SU-DHL-6 (cell line): ENCODE measurements at regions not wholly inside any gene's neighbourhood (a gene's known extent, or its start where the extent isn't known, plus 50 kb on each side); places are given as distances from the start of the nearest gene placed in this dataset.

Source experiments
- H2AFZ ChIP-seq: fragments of 200-600 bp; sonication (generic); 2 replicates; pipeline ENCODE4 v1.6.1; 2014; ENCODE audit warnings: low read depth, mild to moderate bottlenecking, moderate library complexity, mixed read lengths, antibody characterized with exemption, low read length; ENCODE audit not compliant: severe bottlenecking
- H3F3A ChIP-seq: fragments of 200-600 bp; shearing (Covaris generic); 2 replicates; pipeline ENCODE4 v1.6.0; 2016; ENCODE audit warnings: antibody characterized with exemption, mild to moderate bottlenecking; ENCODE audit not compliant: insufficient read depth
- H3K27ac ChIP-seq: fragments of 200-600 bp; sonication (generic); 2 replicates; pipeline ENCODE4 v1.5.1; 2016; ENCODE audit warnings: low read depth, mild to moderate bottlenecking, low read length, moderate library complexity, mixed read lengths
- H3K27me3 ChIP-seq: fragments of 200-600 bp; sonication (generic), shearing (Covaris generic); 2 replicates; pipeline ENCODE4 v1.6.0; 2014; ENCODE audit warnings: mild to moderate bottlenecking, low read length
- H3K36me3 ChIP-seq: fragments of 200-600 bp; sonication (generic); 2 replicates; pipeline ENCODE4 v1.6.1; 2014; ENCODE audit warnings: mild to moderate bottlenecking, low read length, mixed read lengths
- H3K4me2 ChIP-seq: fragments of 300-600, 200-600 bp; shearing (Covaris generic), sonication (generic); 2 replicates; pipeline ENCODE4 v1.6.0; 2014; ENCODE audit warnings: low read length, low read depth, mild to moderate bottlenecking; ENCODE audit not compliant: poor library complexity, severe bottlenecking
- H3K4me3 ChIP-seq: fragments of 200-600 bp; sonication (generic); 2 replicates; pipeline ENCODE4 v1.5.1; 2014; ENCODE audit warnings: antibody characterized with exemption, low read length, mild to moderate bottlenecking, mixed read lengths; ENCODE audit not compliant: insufficient read depth, poor library complexity, severe bottlenecking
- H3K79me2 ChIP-seq: fragments of 200-600 bp; sonication (generic); 2 replicates; pipeline ENCODE4 v1.6.1; 2014; ENCODE audit warnings: mild to moderate bottlenecking, low read length, moderate library complexity; ENCODE audit not compliant: insufficient read depth
- H3K9ac ChIP-seq: fragments of 200-600 bp; sonication (generic); 2 replicates; pipeline ENCODE4 v1.7.0; 2014; ENCODE audit warnings: mild to moderate bottlenecking, low read length
- H3K9me2 ChIP-seq: fragments of 200-600 bp; sonication (generic); replicated peaks from 2 replicates; pipeline ENCODE4 v1.6.1; 2014; ENCODE audit warnings: low read length; ENCODE audit not compliant: insufficient read depth
- H3K9me3 ChIP-seq: fragments of 200-600 bp; sonication (generic); 2 replicates; pipeline ENCODE4 v1.6.1; 2014; ENCODE audit warnings: low read length, mixed read lengths; ENCODE audit not compliant: insufficient read depth
- H4K20me1 ChIP-seq: fragments of 200-600 bp; sonication (generic); 2 replicates; pipeline ENCODE4 v1.6.1; 2014; ENCODE audit warnings: low read depth, mild to moderate bottlenecking, antibody characterized with exemption, low read length, moderate library complexity, mixed read lengths
- CTCF ChIP-seq: fragments of 200-600 bp; sonication (generic); IDR thresholded peaks from one replicate; pipeline ENCODE4 v1.5.1; 2017; ENCODE audit warnings: antibody characterized with exemption, mild to moderate bottlenecking, low read length, moderate library complexity; ENCODE audit not compliant: insufficient read depth, poor library complexity, severe bottlenecking
- EZH2phosphoT487 ChIP-seq: fragments of 200-600 bp; sonication (generic), shearing (Covaris generic); conservative IDR thresholded peaks from 2 replicates; pipeline ENCODE4 v1.6.1; 2018; ENCODE audit warnings: mild to moderate bottlenecking, antibody characterized with exemption, low read length, moderate library complexity, mixed read lengths

DNA sequence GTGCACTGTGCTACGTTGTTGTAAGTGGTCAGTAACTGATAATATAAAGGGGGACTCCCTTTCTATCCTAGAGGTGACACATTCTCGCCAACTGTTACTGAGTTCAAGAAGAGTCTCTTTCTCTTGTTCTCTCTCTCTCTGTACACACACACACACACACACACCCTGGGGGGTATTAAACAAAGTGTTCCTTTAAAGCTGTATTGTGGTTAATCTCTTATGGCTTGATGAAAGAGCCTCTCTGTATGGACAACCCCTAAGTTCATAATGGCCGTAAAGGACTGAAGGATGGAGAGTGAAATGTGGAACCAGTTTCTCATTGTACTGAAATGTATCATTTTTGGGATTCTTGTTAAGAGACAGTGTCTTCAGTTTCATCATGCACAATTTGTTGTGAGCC lies 145.2 kb upstream of the BMPER start:
- H4K20me1 ChIP-seq, result no peaks in the 10 kb centered on the region
- H3K4me3 ChIP-seq, result no peak overlapping the region
- no peaks in the 10 kb centered on the region for H3K27me3 ChIP-seq
- no peak overlapping the region for H3K9ac ChIP-seq
- no peak overlapping the region for H3K27ac ChIP-seq
- no peak for TF ChIP-seq EZH2phosphoT487
- no peak for TF ChIP-seq CTCF
- H3K9me3 ChIP-seq, result no peaks in the 10 kb centered on the region
- H3K9me2 ChIP-seq, result no peaks in the 10 kb centered on the region
- no peaks in the 10 kb centered on the region for H3K36me3 ChIP-seq
- no peak overlapping the region for H3K4me2 ChIP-seq
- no peak overlapping the region for H2AFZ ChIP-seq
- no peaks in the 10 kb centered on the region for H3F3A ChIP-seq
- no peaks in the 10 kb centered on the region for H3K79me2 ChIP-seq

GRCh38 chr7:33760834-33761233 lies 144.5 kb upstream of the BMPER start:
- Histone ChIP-seq H4K20me1 (no peaks in the 10 kb centered on the region), H2AFZ (no peak overlapping the region), H3F3A (no peaks in the 10 kb centered on the region), H3K9me2 (no peaks in the 10 kb centered on the region), H3K4me3 (no peak overlapping the region), H3K79me2 (no peaks in the 10 kb centered on the region), H3K36me3 (no peaks in the 10 kb centered on the region), H3K27ac (no peak overlapping the region), H3K4me2 (no peak overlapping the region), H3K9ac (no peak overlapping the region), H3K9me3 (no peaks in the 10 kb centered on the region), H3K27me3 (no peaks in the 10 kb centered on the region)
- TF ChIP-seq CTCF (no peak), EZH2phosphoT487 (no peak)

- Histone ChIP-seq H4K20me1 (no peaks in the 10 kb centered on the region), H3K9me2 (no peaks in the 10 kb centered on the region), H3K4me3 (no peak overlapping the region), H3K27ac (no peak overlapping the region), H3F3A (no peaks in the 10 kb centered on the region), H3K9me3 (no peaks in the 10 kb centered on the region), H3K36me3 (no peaks in the 10 kb centered on the region), H3K79me2 (no peaks in the 10 kb centered on the region), H3K9ac (no peak overlapping the region), H2AFZ (no peak overlapping the region), H3K4me2 (no peak overlapping the region), H3K27me3 (no peaks in the 10 kb centered on the region)
- TF ChIP-seq EZH2phosphoT487 (no peak), CTCF (no peak)
These were observed 143.8 kb upstream of the BMPER start for GRCh38 chr7:33761449-33762080.
